T1000 (cell line): ENCODE measurements at regions not wholly inside any gene's neighbourhood (a gene's known extent, or its start where the extent isn't known, plus 50 kb on each side); places are given as distances from the start of the nearest gene placed in this dataset.

ENCODE experiments used
- DNase-seq: peaks from one replicate; lab custom pipeline; 2025; ENCODE audit warnings: mixed read lengths; lab: John Stamatoyannopoulos, UW

DNA sequence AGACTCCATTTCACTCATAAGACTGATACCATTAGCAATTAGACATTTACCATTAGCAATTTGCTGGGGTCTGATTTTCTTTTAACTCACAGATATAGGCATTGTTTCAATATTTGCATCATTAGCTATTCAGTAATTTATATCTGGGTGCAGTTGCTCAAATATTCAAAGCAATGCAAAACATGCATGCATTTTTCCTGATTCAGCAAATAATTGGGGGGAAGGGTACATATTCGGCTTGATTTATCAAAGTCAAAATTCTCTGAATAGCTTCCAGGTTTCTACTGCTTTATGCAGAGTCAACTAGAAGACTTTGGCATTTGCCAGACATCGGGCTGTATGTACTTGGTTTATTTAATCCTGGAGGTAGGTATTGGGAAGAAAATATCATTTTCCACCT is 315.6 kb upstream of the NR2F2 start:
- no peak for DNase-seq

GRCh38 chr15:96019114-96019513 is 311.4 kb upstream of the NR2F2 start:
- DNase-seq, result no peak

- no peak for DNase-seq
Observed at GRCh38 chr15:96020133-96020532, 310.4 kb upstream of the NR2F2 start.

GRCh38 chr15:96020797-96021196 is 309.7 kb upstream of the NR2F2 start:
- no peak for DNase-seq

DNA sequence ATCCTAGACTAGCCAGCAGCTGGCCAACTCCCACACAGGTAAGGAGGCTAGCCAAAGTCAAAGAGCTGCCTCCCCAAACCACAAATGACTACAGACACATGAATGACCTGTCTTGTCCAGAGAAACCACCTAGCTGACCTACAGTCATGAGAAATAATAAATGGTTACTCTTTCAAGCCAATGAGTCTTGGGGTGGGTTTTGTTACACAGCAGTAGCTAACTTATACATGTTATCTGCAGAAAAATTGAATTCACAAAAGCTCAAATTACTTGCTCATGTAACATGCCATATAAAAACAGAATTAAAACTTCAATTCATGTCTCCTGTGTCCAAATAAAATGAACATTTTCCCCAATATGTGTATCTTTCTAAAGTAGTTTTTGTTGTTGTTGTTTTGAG is 307.4 kb upstream of the NR2F2 start:
- no peak for DNase-seq

DNA sequence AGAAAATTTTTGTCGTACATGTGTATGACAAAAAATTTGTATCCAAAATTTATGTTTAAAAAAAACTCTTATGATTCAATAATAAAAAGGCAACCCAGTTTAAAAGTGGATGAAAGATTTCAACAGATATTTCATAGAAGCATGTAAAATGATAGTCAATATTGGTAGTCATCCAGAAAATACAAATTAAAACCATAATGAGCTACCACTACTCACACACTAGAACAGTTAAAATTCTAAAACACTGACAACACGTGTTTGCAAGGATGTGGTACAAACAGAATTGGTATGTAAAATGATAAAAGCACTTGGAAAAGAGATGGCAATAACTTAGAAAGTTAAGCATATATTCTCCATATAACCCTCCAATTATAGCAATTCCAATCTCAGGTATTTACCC is 303.0 kb upstream of the NR2F2 start:
- DNase-seq, result no peak

DNA sequence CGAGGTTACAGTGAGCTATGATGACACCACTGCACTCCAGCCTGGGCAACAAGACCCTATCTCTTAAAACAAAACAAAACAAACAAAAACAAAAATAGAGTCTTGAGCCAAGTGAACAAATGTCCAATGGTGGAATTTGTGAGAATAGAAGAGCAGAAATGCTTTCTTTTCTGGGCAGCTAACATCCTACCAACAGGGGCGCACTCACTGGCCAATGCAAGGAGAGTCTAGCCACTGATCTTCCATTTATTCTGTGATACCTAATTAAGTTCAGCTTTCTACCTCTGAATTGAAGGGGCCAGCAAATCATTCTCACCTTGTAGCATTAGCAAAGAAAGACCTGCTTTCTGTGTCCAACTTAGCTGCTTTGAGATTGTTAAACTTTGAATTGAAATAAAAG is 301.9 kb upstream of the NR2F2 start:
- DNase-seq, result no peak

GRCh38 chr15:96029172-96029571 is 301.3 kb upstream of the NR2F2 start:
- DNase-seq, result no peak

- DNase-seq, result no peak
Observed at GRCh38 chr15:96031426-96032110, 298.9 kb upstream of the NR2F2 start.

- no peak for DNase-seq
Observed at GRCh38 chr15:96035091-96035490, 295.4 kb upstream of the NR2F2 start.

GRCh38 chr15:96035635-96036034 is 294.9 kb upstream of the NR2F2 start:
- DNase-seq, result no peak

DNA sequence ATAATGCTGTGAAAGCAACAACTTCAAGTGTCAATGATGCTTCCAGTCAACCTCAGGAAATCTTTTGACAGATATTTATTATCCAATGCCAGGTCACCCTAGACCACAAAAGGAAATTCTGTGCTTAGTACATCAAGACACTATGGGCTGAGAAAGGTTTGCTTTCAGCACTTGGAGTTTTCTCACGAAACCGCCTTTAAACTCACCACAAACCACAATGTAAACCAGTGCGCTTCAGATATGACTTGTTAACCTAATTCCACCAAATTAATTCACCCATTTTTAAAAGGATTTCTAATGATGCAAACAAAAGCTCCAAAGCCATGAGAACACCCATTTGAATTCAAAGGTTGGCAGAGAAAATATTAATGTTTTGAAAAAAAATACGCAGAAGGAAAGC is 292.9 kb upstream of the NR2F2 start:
- no peak for DNase-seq

- no peak for DNase-seq
Observed at GRCh38 chr15:96038131-96038530, 292.4 kb upstream of the NR2F2 start.

- no peak for DNase-seq
Observed at GRCh38 chr15:96038650-96039049, 291.9 kb upstream of the NR2F2 start.

DNA sequence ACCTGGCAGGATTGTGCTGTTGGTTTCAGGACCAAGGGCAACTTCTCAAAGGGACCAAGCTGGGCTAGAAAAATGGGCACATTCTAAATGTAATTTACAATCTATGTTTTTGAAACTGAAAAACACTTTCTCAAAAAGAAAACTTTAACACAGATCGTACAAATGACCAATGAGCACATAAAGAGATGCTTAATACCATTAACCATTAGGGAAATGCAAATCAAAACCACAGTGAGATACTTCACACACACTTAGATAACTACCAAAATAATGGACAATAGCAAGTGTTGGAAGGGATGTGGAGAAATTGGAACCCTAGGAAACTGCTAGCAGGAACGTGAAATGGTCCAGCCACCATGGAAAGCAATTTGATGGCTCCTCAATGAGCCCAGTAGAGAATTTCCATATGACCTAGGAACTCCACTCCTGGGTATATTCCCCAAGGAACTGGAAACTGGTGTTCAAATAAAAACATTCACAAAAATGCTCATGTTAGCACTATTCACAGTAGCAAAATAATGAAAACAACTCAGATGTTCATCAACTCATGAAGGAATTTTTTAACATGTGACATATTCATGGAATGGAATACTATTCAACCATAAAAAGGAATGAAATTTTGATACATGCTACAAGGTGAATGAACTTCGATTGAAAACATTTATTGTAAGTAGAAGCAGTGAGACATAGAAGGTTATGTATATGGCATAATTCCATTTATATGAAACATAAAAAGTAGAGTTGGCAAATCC is 288.3 kb upstream of the NR2F2 start:
- no peak for DNase-seq

DNA sequence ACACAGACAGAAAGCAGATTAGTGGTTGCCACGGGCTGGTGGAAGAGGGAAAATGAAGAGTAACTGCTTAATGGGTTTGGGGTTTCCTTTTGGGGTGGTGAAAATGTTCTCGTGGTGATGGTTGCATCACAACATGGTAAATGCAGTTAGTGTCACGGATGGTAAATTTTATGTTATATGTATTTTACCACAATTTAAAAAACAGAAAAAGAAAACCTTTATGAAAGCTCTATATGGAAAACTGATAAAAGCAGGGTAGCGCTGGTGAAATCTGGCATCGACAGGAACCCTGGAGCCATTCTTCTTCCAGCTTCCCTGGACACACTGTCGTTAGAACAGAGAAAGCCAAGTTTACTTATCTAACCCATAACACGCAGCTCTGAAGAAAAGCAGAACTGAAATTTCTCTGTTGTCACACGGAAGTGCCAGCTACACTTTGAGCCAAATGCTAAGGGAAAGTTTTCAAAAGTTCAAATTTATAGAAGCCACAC is 287.7 kb upstream of the NR2F2 start:
- no peak for DNase-seq

DNA sequence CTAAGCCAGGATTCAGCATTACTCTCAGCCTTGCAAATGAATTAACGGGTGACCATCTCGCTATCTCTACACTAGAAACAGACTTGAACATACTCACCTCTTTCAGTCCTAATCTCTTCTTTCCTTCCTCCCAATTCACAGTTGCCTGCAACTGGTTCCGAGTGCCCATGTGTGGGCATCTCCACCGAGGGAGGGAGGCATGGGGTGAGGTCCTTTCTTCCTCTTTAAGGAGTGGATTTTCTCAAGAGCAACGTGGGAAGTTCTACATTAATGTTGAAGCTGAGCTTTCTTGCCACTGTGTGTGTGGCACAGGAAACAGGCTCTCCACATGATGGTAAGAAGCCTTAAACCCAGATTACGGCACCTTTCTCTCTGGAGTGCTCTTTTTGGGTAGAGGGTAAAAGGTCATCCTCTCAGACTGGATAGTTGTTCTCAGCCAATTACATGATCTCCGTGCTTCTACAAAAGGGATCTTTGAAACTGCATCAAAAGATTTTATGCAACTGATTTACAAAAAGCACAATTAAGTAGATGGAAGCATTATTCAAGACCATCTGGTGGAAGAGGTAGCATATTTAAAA is 286.8 kb upstream of the NR2F2 start:
- DNase-seq, result no peak

- DNase-seq, result no peak
Observed at GRCh38 chr15:96046620-96047240, 283.8 kb upstream of the NR2F2 start.

DNA sequence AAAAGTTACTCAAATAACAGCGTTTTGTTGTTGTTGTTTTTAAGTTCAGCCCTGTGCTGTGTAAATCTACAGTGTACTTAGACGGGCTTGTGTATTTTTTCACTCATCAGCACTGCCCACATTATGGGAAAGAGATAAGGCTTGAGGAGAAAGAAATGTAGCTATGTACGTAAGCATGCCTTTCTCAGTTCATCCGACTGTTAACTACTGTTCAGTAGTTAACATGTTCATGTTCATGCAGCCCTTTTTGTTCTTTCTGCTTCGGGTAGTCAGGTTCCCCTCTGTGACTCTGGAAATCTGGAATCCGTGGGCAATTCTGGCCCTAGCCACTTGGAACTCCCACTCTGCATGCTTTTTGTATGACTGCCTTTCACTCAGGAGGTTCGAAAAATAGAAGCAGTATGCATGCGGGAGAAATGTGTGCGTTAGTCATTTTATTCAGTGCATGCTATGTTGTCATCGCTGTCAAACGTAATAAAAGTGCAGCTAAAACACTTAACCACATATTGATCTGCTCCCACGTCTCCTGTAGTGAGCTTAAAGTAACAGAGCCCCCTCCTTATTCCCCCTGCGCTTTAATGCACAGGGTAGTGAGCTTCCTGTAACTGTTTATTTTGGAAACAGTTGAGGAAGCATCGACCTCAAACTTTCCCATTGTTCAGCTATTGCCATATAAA is 283.1 kb upstream of the NR2F2 start:
- DNase-seq, result peak; percentile 7

DNA sequence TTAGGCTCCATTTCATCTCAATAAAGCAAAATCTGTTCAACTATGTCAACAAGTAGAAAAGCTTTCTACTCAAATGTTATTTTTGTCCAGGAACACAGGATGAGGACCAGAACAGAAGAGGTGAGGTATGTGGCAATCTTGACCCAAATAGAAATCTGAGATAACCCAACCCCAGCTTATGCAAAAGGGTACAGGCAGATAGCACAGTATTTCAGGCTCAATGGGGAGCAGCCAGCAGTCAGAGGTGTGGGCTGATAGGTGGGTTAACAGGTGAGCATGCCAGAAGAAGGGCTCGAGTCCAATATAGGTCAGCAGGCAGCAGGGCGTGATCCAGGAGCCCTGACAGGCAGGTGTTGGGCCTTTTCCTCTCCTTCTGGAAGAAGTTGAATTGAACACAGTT is 281.2 kb upstream of the NR2F2 start:
- DNase-seq, result no peak

DNA sequence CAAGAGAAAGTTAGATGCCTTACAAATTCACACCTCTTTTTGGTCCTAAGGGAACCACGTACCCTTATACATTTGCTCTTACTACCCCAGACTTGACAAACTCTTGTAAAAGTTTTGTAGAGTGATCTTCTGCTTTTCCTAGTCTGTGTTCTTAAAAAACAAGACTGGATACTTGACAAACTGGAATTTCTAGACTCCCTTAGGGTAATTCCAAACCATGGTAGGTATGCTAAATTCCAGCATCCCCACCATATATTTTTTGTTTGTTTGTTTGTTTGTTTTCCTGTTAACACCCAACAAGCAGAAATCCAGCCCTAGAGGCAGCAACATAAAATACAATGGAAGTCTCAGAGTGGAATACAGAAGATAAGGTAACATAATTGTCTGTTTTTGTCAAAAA is 280.7 kb upstream of the NR2F2 start:
- DNase-seq, result no peak

DNA sequence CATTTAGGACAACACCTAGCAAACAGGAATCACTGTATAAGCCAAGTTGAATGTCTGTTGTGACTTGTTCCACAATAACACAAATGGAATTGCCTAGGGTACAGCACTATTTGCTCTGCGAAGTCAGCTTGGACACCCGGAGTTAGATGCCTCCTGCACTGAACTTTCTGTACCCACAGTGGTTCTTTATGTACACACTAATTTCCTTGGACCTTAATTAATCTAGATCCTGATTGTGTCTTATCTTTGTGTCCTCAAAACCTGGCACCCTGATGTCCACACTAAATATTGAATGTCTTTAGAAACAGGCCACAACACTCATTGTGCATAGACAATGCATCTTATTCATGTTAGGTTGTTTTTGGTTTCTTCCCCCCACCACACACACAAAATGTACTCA is 278.9 kb upstream of the NR2F2 start:
- DNase-seq, result no peak
